Small intestine (tissue), 7 donors: ENCODE measurements at regions not wholly inside any gene's neighbourhood (a gene's known extent, or its start where the extent isn't known, plus 50 kb on each side); places are given as distances from the start of the nearest gene placed in this dataset.

Experiments used
- DNase-seq, 2 donors: peaks; one replicate each; pipeline versions ENCODE4 v3.0.0 to v3.0.0-alpha.2; 2013
- FAIRE-seq: peaks from 2 replicates; lab custom pipeline; 2012; peaks lifted over from hg19 to GRCh38; lab: Jason Lieb, UNC
- H3K27ac ChIP-seq, 3 donors: one replicate each; pipeline ENCODE4 v1.5.1; 2013; ENCODE audit warnings: low read length in 2 of 3, mild to moderate bottlenecking in 2 of 3, control low read depth in 1 of 3, inconsistent platforms in 1 of 3, low read depth in 1 of 3, moderate library complexity in 1 of 3
- H3K27me3 ChIP-seq, 3 donors: one replicate each; pipeline ENCODE4 v1.6.1; 2013; ENCODE audit warnings: low read length in 3 of 3, inconsistent platforms in 1 of 3; ENCODE audit not compliant: control insufficient read depth in 3 of 3, insufficient read depth in 3 of 3
- H3K36me3 ChIP-seq, 3 donors: one replicate each; pipeline ENCODE4 v1.6.1; 2013; ENCODE audit warnings: low read length in 3 of 3, inconsistent platforms in 1 of 3, low read depth in 1 of 3, mild to moderate bottlenecking in 1 of 3, moderate library complexity in 1 of 3; ENCODE audit not compliant: control insufficient read depth in 3 of 3, insufficient read depth in 2 of 3
- H3K4me1 ChIP-seq, 3 donors: one replicate each; pipeline ENCODE4 v1.6.1; 2013; ENCODE audit warnings: low read length in 2 of 3, inconsistent platforms in 1 of 3, low read depth in 1 of 3, mild to moderate bottlenecking in 1 of 3, moderate library complexity in 1 of 3; ENCODE audit not compliant: control insufficient read depth in 3 of 3, insufficient read depth in 2 of 3
- H3K4me3 ChIP-seq, 3 donors: one replicate each; pipeline ENCODE4 v1.5.1; 2013; ENCODE audit warnings: low read length in 3 of 3, control low read depth in 1 of 3, inconsistent platforms in 1 of 3, low read depth in 1 of 3, mild to moderate bottlenecking in 1 of 3, moderate library complexity in 1 of 3
- H3K9me3 ChIP-seq, 2 donors: one replicate each; pipeline ENCODE4 v1.6.1; 2013; ENCODE audit warnings: low read depth in 1 of 2, low read length in 1 of 2; ENCODE audit not compliant: control insufficient read depth in 2 of 2, insufficient read depth in 1 of 2
- WGBS, 3 donors: extraction: QIAGEN DNeasy Blood & Tissue Kit; methylation state at CpG; one replicate each; pipeline ENCODE4 v1.1.7; 2013; 5-methylcytosine and 5-hydroxymethylcytosine counted together
- donor health status: healthy with polysubstance abuse.
- donor health status: control.
- donor health status: control.
- donor health status: Bipolar disorder and iron deficiency.
- donor health status: healthy.

DNA sequence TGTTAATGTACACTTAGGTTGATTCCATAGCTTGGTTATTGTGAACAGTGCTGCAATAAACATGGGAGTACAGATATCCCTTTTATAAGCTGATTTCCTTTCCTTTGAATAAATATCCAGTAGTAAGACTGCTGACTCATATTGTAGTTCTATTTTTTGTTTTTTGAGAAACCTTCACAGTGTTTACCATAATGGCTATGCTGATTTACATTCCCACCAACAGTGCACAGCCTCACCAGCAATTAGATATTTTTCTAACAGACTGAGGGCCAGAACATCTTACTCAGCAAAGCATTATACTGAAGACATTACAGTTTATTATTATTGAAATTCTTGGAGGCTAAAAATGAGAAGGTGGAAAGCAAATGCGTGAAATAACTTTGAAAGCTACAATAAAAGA lies 187.3 kb upstream of the HEY2 start:
- WGBS, 3 donors: 92 to 93% (median 93%) methylated on average over 1 of the region's 1 CpG
- Histone ChIP-seq H3K27me3 (peaks cover 0 to 12% (median 0%) of the 10 kb centered on the region in 3 donors), H3K4me3 (no peak overlapping the region), H3K9me3 (no peaks in the 10 kb centered on the region), H3K27ac (no peak overlapping the region), H3K36me3 (no peaks in the 10 kb centered on the region), H3K4me1 (no peaks in the 10 kb centered on the region)
- DNase-seq: no peak
- FAIRE-seq: no peak

DNA sequence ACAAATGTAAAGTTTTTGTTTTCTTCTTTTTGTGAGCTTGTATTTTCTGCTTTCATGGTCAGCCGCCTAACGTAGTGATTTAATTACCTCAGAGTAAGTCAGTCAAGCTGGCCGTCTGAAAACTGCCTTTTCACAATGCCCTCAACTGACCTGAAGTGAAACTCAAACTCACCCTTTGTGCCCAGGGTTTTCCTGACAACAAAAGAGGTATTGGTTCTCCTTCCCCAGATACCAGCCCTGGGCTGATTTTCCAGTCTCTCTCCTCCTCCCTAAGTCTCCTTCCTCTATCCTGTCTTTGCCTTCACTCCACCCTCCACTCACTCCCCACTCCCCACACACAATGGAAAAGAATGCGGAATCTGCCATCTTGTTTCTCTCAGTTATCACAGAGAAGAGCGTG lies 184.5 kb upstream of the HEY2 start:
- Histone ChIP-seq H3K4me1 (no peaks in the 10 kb centered on the region), H3K9me3 (no peaks in the 10 kb centered on the region), H3K27ac (no peak overlapping the region), H3K27me3 (no peaks in the 10 kb centered on the region), H3K36me3 (no peaks in the 10 kb centered on the region), H3K4me3 (no peak overlapping the region)
- DNase-seq (no peak), FAIRE-seq (no peak)
- 72 to 82% (median 72%) methylated on average over 5 of the region's 5 CpGs for WGBS, 3 donors

DNA sequence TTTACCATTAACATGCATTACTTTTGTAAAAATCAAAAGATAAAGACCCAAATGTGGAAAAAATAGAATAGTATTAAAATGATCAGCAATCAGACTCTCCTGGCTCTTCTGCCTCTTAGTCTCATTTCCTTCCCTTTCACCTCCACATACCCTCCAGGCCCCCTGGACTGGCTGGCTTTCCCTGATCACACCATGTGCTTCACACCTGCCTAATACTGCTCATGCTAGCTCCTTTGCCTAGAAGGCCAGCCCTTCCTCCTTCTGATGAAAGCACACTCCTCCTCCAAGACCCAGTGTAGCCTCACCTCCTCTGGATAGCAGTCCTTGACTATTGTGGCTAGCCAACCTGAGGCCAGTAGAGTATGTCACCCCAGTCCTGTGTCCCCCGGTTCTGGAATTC lies 182.0 kb upstream of the HEY2 start:
- H3K27me3 ChIP-seq: no peaks in the 10 kb centered on the region
- WGBS, 3 donors: 84 to 97% (median 95%) methylated on average over 1 of the region's 1 CpG
- H3K9me3 ChIP-seq: no peaks in the 10 kb centered on the region
- DNase-seq (no peak), FAIRE-seq (no peak)
- H3K27ac ChIP-seq: no peak overlapping the region
- no peaks in the 10 kb centered on the region for H3K36me3 ChIP-seq
- no peak overlapping the region for H3K4me3 ChIP-seq
- H3K4me1 ChIP-seq: no peaks in the 10 kb centered on the region

DNA sequence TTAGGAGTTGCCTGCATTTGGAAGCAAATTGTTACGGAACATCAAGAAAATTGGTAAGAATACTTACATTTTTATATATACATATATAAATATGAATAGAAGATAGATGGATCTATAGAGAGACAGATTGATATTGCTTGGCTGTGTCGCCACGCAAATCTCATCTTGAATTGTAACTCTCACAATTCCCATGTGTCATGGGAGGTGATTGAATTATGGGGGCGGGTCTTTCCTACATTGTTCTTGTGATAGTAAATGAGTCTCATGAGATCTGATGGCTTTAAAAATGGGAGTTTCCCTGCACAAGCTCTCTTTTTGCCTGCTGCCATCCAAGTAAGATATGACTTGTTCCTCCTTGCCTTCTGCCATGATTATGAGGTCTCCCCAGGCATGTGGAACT lies 180.8 kb upstream of the HEY2 start:
- H3K36me3 ChIP-seq: no peaks in the 10 kb centered on the region
- no peaks in the 10 kb centered on the region for H3K27me3 ChIP-seq
- no peak for FAIRE-seq
- H3K4me1 ChIP-seq: no peaks in the 10 kb centered on the region
- H3K27ac ChIP-seq: no peak overlapping the region
- no peaks in the 10 kb centered on the region for H3K9me3 ChIP-seq
- 91 to 96% (median 94%) methylated on average over 4 of the region's 4 CpGs for WGBS, 3 donors
- no peak for DNase-seq
- H3K4me3 ChIP-seq: no peak overlapping the region

DNA sequence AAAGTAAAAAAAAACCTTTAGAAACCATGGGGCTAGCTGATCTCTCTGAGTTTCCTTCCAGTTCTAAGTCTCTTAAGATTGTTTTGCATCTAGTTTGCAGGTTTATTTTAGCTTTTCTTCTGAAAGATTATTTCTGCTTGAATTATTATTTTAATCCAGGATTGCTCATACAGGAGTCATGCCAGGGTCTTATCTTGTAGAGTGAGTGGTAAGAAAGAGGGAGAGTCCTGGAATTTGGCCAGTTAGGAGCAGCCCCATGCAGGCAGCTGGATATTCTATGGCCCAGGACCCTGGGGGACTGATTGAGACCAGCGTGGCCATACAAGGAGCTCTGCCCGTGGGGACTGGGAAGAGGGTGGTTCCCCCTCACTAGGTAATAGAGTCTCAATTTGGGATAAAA lies 178.9 kb upstream of the HEY2 start:
- no peaks in the 10 kb centered on the region for H3K4me1 ChIP-seq
- no peaks in the 10 kb centered on the region for H3K27me3 ChIP-seq
- no peak for DNase-seq
- no peak overlapping the region for H3K27ac ChIP-seq
- no peaks in the 10 kb centered on the region for H3K36me3 ChIP-seq
- 72 to 88% (median 73%) methylated on average over 2 of the region's 2 CpGs for WGBS, 3 donors
- H3K4me3 ChIP-seq: no peak overlapping the region
- no peaks in the 10 kb centered on the region for H3K9me3 ChIP-seq
- no peak for FAIRE-seq

DNA sequence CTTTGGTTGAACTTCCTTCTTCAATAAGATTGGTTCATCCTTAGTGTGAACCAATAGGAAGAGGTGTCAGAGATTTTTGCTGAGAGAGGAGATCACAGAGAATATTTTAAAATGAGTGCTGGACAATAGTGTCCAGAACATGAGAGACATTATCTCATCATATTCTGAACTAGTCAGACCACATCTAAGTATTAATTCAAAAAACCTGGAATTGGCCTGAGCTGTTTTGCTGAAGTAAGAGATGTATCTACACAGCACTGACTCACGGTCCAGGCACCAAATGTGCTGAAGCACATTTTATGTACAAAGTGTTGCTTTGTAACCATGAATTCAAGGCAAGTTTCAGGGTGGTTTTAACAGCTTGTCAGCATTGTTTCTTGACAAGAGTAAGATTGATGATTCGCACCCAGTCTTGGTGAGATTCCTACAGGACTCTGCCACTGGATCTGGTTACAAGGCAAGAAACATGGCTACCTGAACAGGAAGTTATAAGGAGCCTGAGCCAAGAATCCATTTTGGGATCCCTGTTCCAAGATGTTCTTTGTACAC lies 178.2 kb upstream of the HEY2 start:
- whole genome bisulfite sequencing, 3 donors: 73 to 85% (median 75%) methylated on average over 2 of the region's 2 CpGs
- no peak for FAIRE-seq

DNA sequence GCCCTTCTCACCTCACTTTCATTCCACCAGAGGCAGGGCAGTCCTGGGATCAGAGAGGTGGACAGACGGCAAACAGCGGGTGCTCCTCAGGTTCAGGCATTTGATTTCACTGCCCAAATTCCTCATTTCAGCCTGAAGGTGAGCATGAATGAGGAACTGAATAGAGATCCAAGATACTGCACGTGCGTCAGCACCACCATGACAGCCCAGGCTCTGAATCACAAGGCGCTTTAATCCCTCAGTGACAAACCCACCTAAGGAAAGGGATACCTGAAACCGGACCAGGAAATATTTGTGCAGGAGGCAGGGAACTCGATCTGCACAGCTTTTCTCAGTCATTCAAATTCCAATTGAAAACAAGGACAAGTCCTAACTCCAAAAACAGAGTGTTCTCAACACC lies 174.8 kb upstream of the HEY2 start:
- 64 to 76% (median 71%) methylated on average over 7 of the region's 7 CpGs for WGBS, 3 donors
- Histone ChIP-seq H3K4me3 (no peak overlapping the region), H3K36me3 (no peaks in the 10 kb centered on the region), H3K27me3 (no peaks in the 10 kb centered on the region), H3K9me3 (no peaks in the 10 kb centered on the region), H3K27ac (no peak overlapping the region), H3K4me1 (no peaks in the 10 kb centered on the region)
- FAIRE-seq: no peak
- DNase-seq: no peak

More for the DNA sequence above, 178.2 kb upstream of the HEY2 start:
- no peak for DNase-seq
- no peaks in the 10 kb centered on the region for H3K9me3 ChIP-seq
- H3K36me3 ChIP-seq: no peaks in the 10 kb centered on the region
- H3K4me1 ChIP-seq: no peaks in the 10 kb centered on the region
- no peaks in the 10 kb centered on the region for H3K27me3 ChIP-seq
- no peak overlapping the region for H3K4me3 ChIP-seq
- H3K27ac ChIP-seq: no peak overlapping the region

DNA sequence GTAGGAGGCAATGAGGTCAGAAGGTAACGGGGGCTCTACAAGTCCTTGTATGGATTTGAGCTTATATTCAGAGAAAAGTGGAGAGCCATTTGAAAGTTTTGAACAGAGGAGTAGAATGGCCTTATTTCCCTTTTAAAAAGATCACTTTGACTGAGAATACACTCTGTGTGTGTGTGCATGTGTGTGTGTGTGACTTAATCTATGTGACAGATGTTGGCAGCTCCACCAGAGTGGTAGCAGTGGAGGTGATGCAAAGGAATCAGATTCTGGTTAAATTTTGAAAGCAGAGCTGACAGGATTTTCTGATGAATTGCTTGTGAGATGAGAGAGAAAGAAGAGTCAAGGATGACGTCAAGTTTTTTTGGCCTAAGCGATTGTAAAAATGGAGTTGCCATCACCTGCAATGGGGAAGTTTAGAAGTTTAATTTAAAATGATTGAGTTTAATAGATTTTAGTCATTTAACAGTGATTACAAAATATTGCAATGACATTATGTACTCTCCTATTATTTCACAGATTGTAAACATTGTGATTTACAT lies 172.2 kb upstream of the HEY2 start:
- no peak for FAIRE-seq
- no peak for DNase-seq
- WGBS, 3 donors: 87 to 89% (median 88%) methylated on average over 3 of the region's 3 CpGs
- Histone ChIP-seq H3K4me1 (no peaks in the 10 kb centered on the region), H3K36me3 (no peaks in the 10 kb centered on the region), H3K27ac (no peak overlapping the region), H3K27me3 (no peaks in the 10 kb centered on the region), H3K9me3 (no peaks in the 10 kb centered on the region), H3K4me3 (no peak overlapping the region)

DNA sequence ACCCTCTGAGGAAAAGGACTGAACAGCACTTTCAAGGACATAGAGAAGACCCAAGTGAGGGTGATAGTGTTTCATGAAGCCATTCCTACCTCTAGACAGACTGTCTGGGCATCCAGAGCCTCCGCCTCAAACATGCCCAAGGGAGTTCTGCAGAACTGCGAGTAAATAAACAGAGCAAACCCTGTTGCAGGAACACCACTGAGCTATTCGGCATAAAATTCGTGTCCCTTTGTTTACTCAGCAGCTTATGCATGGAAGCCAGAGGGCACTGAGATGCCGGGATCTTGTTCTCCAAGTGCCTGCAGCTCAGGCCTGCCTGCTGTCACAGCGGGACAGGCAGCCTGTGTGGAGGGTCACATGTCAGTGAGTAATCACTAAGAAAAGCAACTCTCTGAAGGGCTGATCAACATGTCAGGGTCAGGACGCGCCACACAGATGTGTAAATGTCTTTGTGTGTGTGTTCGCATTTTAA lies 164.9 kb upstream of the HEY2 start:
- peak in 1 of 2 donors; percentile 13 for DNase-seq
- no peak overlapping the region for H3K4me3 ChIP-seq
- no peak overlapping the region for H3K27ac ChIP-seq
- no peak for FAIRE-seq
- H3K4me1 ChIP-seq: no peaks in the 10 kb centered on the region
- no peaks in the 10 kb centered on the region for H3K27me3 ChIP-seq
- H3K9me3 ChIP-seq: no peaks in the 10 kb centered on the region
- WGBS, 3 donors: 39 to 56% (median 49%) methylated on average over 9 of the region's 9 CpGs
- H3K36me3 ChIP-seq: no peaks in the 10 kb centered on the region
